ENCODE measurements at regions not wholly inside any gene's neighbourhood (a gene's known extent, or its start where the extent isn't known, plus 50 kb on each side); places are given as distances from the start of the nearest gene placed in this dataset.

- TF ChIP-seq CTCF (IDR thresholded peaks at IDR 0.05) (no peak), POLR2AphosphoS5 (IDR thresholded peaks at IDR 0.05) (no peak), POLR2A (IDR thresholded peaks at IDR 0.05) (no peak), EP300 (IDR thresholded peaks at IDR 0.05; ENCODE audit: low read depth) (no peak)
These were observed 179.3 kb downstream of the BMP7 start for GRCh38 chr20:57087102-57087501.
